Testis (tissue), 2 donors: ENCODE measurements at regions not wholly inside any gene's neighbourhood (a gene's known extent, or its start where the extent isn't known, plus 50 kb on each side); places are given as distances from the start of the nearest gene placed in this dataset.

Experiments used
- DNase-seq: peaks from one replicate; pipeline ENCODE4 v3.0.0-alpha.2; 2019
- H3K27ac ChIP-seq, 2 donors: fragments of 200-600 bp; sonication (generic); one replicate each; pipeline ENCODE4 v1.5.1; 2019
- H3K27me3 ChIP-seq: fragments of 200-600 bp; sonication (generic); one replicate; pipeline ENCODE4 v1.5.1; 2019
- H3K36me3 ChIP-seq: fragments of 200-600 bp; sonication (generic); one replicate; pipeline ENCODE4 v1.5.1; 2017; ENCODE audit warnings: low read depth; ENCODE audit errors: missing control alignments
- H3K4me1 ChIP-seq: fragments of 200-600 bp; sonication (generic); one replicate; pipeline ENCODE4 v1.5.1; 2019
- H3K4me3 ChIP-seq, 2 donors: fragments of 200-600 bp; sonication (generic); one replicate each; pipeline ENCODE4 v1.5.1; 2017 to 2019
- H3K9me3 ChIP-seq: fragments of 200-600 bp; sonication (generic); one replicate; pipeline ENCODE4 v1.5.1; 2017
- CTCF ChIP-seq, 3 experiments: fragments of 450-650 bp in 2 of 3; fragments of 200-600 bp in 1 of 3; sonication (generic) in 1 of 3; IDR thresholded peaks; one replicate each; pipeline ENCODE4 v1.5.1; 2016 to 2019; ENCODE audit warnings: antibody characterized with exemption in 3 of 3, mild to moderate bottlenecking in 2 of 3, moderate library complexity in 1 of 3
- POLR2A ChIP-seq: fragments of 450-650 bp; IDR thresholded peaks from one replicate; pipeline ENCODE4 v1.6.1; 2017; ENCODE audit warnings: antibody characterized with exemption, mild to moderate bottlenecking, moderate library complexity
- whole genome bisulfite sequencing, 2 donors: methylation state at CpG; one replicate each; pipeline ENCODE4 v1.1.5; 2018; 5-methylcytosine and 5-hydroxymethylcytosine counted together
- intact Hi-C: fragments of 100-400 bp; cut with DNase I; formaldehyde crosslinking; loops from one replicate; pipeline ENCODE4 v1.15.1; 2023; ENCODE audit warnings: low total_unique reads

GRCh38 chr10:8508882-8509281 is 454.4 kb downstream of the GATA3 start:
- TF ChIP-seq POLR2A (no peak), CTCF (IDR thresholded peaks at IDR 0.05) (no peak)
- Histone ChIP-seq H3K4me1 (no peaks in the 10 kb centered on the region), H3K9me3 (no peaks in the 10 kb centered on the region), H3K27ac (no peak overlapping the region), H3K27me3 (no peaks in the 10 kb centered on the region), H3K4me3 (no peak overlapping the region), H3K36me3 (no peaks in the 10 kb centered on the region)
- 89 to 94% methylated on average over 1 to 2 of the region's 2 CpGs for WGBS, 2 donors
- no peak for DNase-seq
- intact Hi-C loops, result no loop called here

GRCh38 chr10:8510471-8510870 is 456.0 kb downstream of the GATA3 start:
- Histone ChIP-seq H3K4me1 (no peaks in the 10 kb centered on the region), H3K36me3 (no peaks in the 10 kb centered on the region), H3K4me3 (no peak overlapping the region), H3K27ac (no peak overlapping the region), H3K9me3 (no peaks in the 10 kb centered on the region), H3K27me3 (no peaks in the 10 kb centered on the region)
- TF ChIP-seq CTCF (IDR thresholded peaks at IDR 0.05), result no peak
- TF ChIP-seq POLR2A, result no peak
- intact Hi-C loops, result no loop called here
- 61 to 63% methylated on average over 1 of the region's 1 CpG for WGBS, 2 donors
- no peak for DNase-seq

GRCh38 chr10:8511026-8511425 is 456.5 kb downstream of the GATA3 start:
- Histone ChIP-seq H3K9me3 (no peaks in the 10 kb centered on the region), H3K4me3 (no peak overlapping the region), H3K36me3 (no peaks in the 10 kb centered on the region), H3K4me1 (no peaks in the 10 kb centered on the region), H3K27ac (no peak overlapping the region), H3K27me3 (no peaks in the 10 kb centered on the region)
- 68 to 74% methylated on average over 4 of the region's 4 CpGs for WGBS, 2 donors
- intact Hi-C loops, result no loop called here
- no peak for TF ChIP-seq CTCF (IDR thresholded peaks at IDR 0.05)
- no peak for TF ChIP-seq POLR2A
- DNase-seq, result no peak

GRCh38 chr10:8513155-8514147 is 459.0 kb downstream of the GATA3 start:
- no peak for DNase-seq
- no peak for TF ChIP-seq POLR2A
- TF ChIP-seq CTCF (IDR thresholded peaks at IDR 0.05), result no peak
- no peaks in the 10 kb centered on the region for H3K27me3 ChIP-seq
- H3K36me3 ChIP-seq, result no peaks in the 10 kb centered on the region
- no peaks in the 10 kb centered on the region for H3K4me1 ChIP-seq
- intact Hi-C loops, result no loop called here
- H3K27ac ChIP-seq, result no peak overlapping the region
- WGBS, 2 donors, result 69 to 78% methylated on average over 12 to 40 of the region's 41 CpGs
- H3K9me3 ChIP-seq, result no peaks in the 10 kb centered on the region
- H3K4me3 ChIP-seq, result peak overlapping the region in 1 of 2 donors; percentile 29
